A673 (cell line): ENCODE measurements at regions not wholly inside any gene's neighbourhood (a gene's known extent, or its start where the extent isn't known, plus 50 kb on each side); places are given as distances from the start of the nearest gene placed in this dataset.

ENCODE experiments used
- BruUV-seq: library from RNA; stranded (reverse); fragments of 400-500 nt; replicated peaks from 2 replicates; lab custom pipeline; 2021; lab: Mats Ljungman, UMichigan
- CTCF ChIA-PET: fragments of 300-600 bp; sonication (Branson Sonifier 250); formaldehyde crosslinking; loops from one replicate; lab custom pipeline; 2022; ENCODE audit warnings: antibody characterized with exemption; lab: Charles Lee
- POLR2A ChIA-PET: fragments of 300-600 bp; sonication (Branson Sonifier 250); formaldehyde crosslinking; loops from one replicate; lab custom pipeline; 2022; ENCODE audit warnings: antibody characterized with exemption; ENCODE audit not compliant: low non-redundant PET; lab: Charles Lee
- DNase-seq: peaks from one replicate; pipeline ENCODE4 v3.0.0-alpha.2; 2015; ENCODE audit warnings: low spot score
- H3K27ac ChIP-seq: fragments of 200-600 bp; sonication (generic); 2 replicates; pipeline ENCODE4 v1.5.1; 2016; ENCODE audit warnings: mixed run types, low read depth, mild to moderate bottlenecking, mixed read lengths, antibody characterized with exemption, low read length; ENCODE audit not compliant: poor library complexity, severe bottlenecking
- H3K27me3 ChIP-seq: fragments of 200-600 bp; sonication (generic); replicated peaks from 2 replicates; pipeline ENCODE4 v1.6.1; 2017; ENCODE audit warnings: mixed run types, low read depth, mild to moderate bottlenecking, mixed read lengths, antibody characterized with exemption, low read length; ENCODE audit not compliant: insufficient read depth, poor library complexity
- H3K36me3 ChIP-seq: fragments of 200-600 bp; sonication (generic); 2 replicates; pipeline ENCODE4 v1.6.1; 2016; ENCODE audit warnings: mixed run types, mild to moderate bottlenecking, mixed read lengths, antibody characterized with exemption, low read length; ENCODE audit not compliant: insufficient read depth, poor library complexity, severe bottlenecking
- H3K4me1 ChIP-seq: fragments of 200-600 bp; sonication (generic); 2 replicates; pipeline ENCODE4 v1.6.1; 2017; ENCODE audit warnings: mixed run types, mild to moderate bottlenecking, mixed read lengths, antibody characterized with exemption, low read length; ENCODE audit not compliant: insufficient read depth, poor library complexity, severe bottlenecking
- H3K4me3 ChIP-seq: fragments of 200-600 bp; sonication (generic); 2 replicates; pipeline ENCODE4 v1.5.1; 2016; ENCODE audit warnings: low read depth, mixed run types, mild to moderate bottlenecking, mixed read lengths, low read length; ENCODE audit not compliant: poor library complexity, severe bottlenecking
- H3K9me3 ChIP-seq: fragments of 200-600 bp; sonication (generic); 2 replicates; pipeline ENCODE4 v1.6.1; 2016; ENCODE audit warnings: mixed run types, low read depth, mild to moderate bottlenecking, mixed read lengths, antibody characterized with exemption, low read length; ENCODE audit not compliant: poor library complexity, severe bottlenecking
- CTCF ChIP-seq: fragments of 300-800, 200-600 bp; sonication (generic); conservative IDR thresholded peaks from 2 replicates; pipeline ENCODE4 v1.5.1; 2017; ENCODE audit warnings: low read depth, mild to moderate bottlenecking, antibody characterized with exemption, low read length, moderate library complexity, mixed read lengths
- EZH2 ChIP-seq: fragments of 200-600 bp; sonication (generic); IDR thresholded peaks from 2 replicates; pipeline ENCODE4 v1.6.1; 2017; ENCODE audit warnings: borderline replicate concordance, low read depth, mild to moderate bottlenecking, mixed read lengths, antibody characterized with exemption, low read length; ENCODE audit not compliant: poor library complexity, severe bottlenecking
- intact Hi-C: fragments of 100-400 bp; cut with micrococcal nuclease; formaldehyde crosslinking; loops from one replicate; pipeline ENCODE4 v1.10.0; 2022; ENCODE audit not compliant: unreplicated experiment

GRCh38 chr4:93888308-93888707, 59.8 kb downstream of the ATOH1 start:
- TF ChIP-seq CTCF (no peak), EZH2 (no peak)
- CTCF ChIA-PET = no interaction called here

GRCh38 chr4:93888768-93889167, 60.2 kb downstream of the ATOH1 start:
- intact Hi-C loops = no loop called here
- Histone ChIP-seq H3K9me3 (no peaks in the 10 kb centered on the region), H3K27me3 (no peaks in the 10 kb centered on the region), H3K27ac (no peak overlapping the region), H3K36me3 (no peaks in the 10 kb centered on the region), H3K4me1 (no peaks in the 10 kb centered on the region), H3K4me3 (no peak overlapping the region)
- ChIA-PET POLR2A (no interaction called here), CTCF (no interaction called here)
- DNase-seq = no peak
- TF ChIP-seq EZH2 = no peak
- no TSS peak for BruUV-seq

More at GRCh38 chr4:93888308-93888707, 59.8 kb downstream of the ATOH1 start:
- no peak overlapping the region for H3K4me3 ChIP-seq
- POLR2A ChIA-PET = no interaction called here
- no peaks in the 10 kb centered on the region for H3K4me1 ChIP-seq
- intact Hi-C loops = no loop called here
- H3K9me3 ChIP-seq = no peaks in the 10 kb centered on the region
- no peak for DNase-seq
- no peaks in the 10 kb centered on the region for H3K36me3 ChIP-seq
- H3K27me3 ChIP-seq = no peaks in the 10 kb centered on the region
- H3K27ac ChIP-seq = no peak overlapping the region
- BruUV-seq = no TSS peak

GRCh38 chr4:93891244-93891643, 62.7 kb downstream of the ATOH1 start:
- TF ChIP-seq EZH2 (no peak), CTCF (no peak)
- Histone ChIP-seq H3K27ac (no peak overlapping the region), H3K9me3 (no peaks in the 10 kb centered on the region), H3K36me3 (no peaks in the 10 kb centered on the region), H3K4me3 (no peak overlapping the region), H3K27me3 (no peaks in the 10 kb centered on the region), H3K4me1 (no peaks in the 10 kb centered on the region)
- intact Hi-C loops = no loop called here
- POLR2A ChIA-PET = no interaction called here
- CTCF ChIA-PET = no interaction called here
- BruUV-seq = no TSS peak
- no peak for DNase-seq

GRCh38 chr4:93894995-93895394, 66.4 kb downstream of the ATOH1 start:
- H3K4me1 ChIP-seq = no peaks in the 10 kb centered on the region
- H3K4me3 ChIP-seq = no peak overlapping the region
- TF ChIP-seq CTCF (no peak), EZH2 (no peak)
- H3K27ac ChIP-seq = no peak overlapping the region
- H3K36me3 ChIP-seq = no peaks in the 10 kb centered on the region
- ChIA-PET CTCF (no interaction called here), POLR2A (no interaction called here)
- no TSS peak for BruUV-seq
- intact Hi-C loops = no loop called here
- no peaks in the 10 kb centered on the region for H3K27me3 ChIP-seq
- H3K9me3 ChIP-seq = no peaks in the 10 kb centered on the region
- DNase-seq = no peak
